ENCODE measurements at regions not wholly inside any gene's neighbourhood (a gene's known extent, or its start where the extent isn't known, plus 50 kb on each side); places are given as distances from the start of the nearest gene placed in this dataset.

GRCh38 chr11:76298255-76298654 is 82.7 kb downstream of the THAP12 start:
- H3K4me3 ChIP-seq (ENCODE audit: control insufficient read depth, low read depth, low read length): no peak overlapping the region
- no peak for DNase-seq (ENCODE audit: low read depth)
- TF ChIP-seq CTCF (conservative IDR thresholded peaks at IDR 0.05; ENCODE audit: control insufficient read depth, insufficient read depth, low read depth, low read length): no peak

DNA sequence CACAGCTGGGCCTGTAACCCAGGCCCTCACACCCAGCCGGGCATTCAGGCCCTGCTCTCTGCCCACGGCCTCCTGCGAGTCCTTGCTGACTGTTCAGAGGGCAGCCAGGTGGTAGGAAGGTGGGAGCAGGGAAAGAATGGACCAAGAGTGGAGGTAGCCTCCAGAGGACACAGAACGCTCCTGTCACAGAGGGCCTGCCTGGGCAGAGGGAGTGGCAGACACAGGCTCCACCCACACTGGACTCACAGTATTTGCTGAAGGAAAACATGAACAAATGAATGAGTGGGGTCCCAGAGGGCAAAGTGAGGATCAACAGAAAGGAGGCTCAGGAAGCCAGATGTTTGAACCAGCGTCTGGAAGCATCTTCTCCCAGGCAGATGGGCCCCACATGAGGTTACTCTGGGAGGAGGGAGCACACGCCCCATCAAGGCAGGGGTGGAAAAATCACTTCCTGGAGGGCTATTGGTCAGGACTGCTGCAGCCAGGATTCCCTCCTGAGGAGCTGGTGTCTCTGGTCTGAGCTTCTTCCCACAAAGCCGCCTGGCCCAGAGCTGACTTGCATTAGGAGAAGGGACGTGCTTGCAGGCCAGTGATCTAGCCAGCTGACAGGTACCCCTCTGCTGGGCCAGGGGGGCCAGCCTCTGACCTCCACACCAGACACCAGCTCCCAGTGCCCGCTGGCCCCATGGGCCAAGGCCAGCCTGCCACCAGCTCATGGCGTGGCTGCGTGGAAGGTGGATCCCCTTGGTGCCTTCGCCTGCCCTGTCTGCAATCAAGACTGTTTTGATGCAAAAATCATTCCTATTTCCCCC is 84.0 kb downstream of the THAP12 start:
- no peak for DNase-seq (ENCODE audit: low read depth)
- no peak overlapping the region for H3K4me3 ChIP-seq (ENCODE audit: control insufficient read depth, low read depth, low read length)
- no peak for TF ChIP-seq CTCF (conservative IDR thresholded peaks at IDR 0.05; ENCODE audit: control insufficient read depth, insufficient read depth, low read depth, low read length)

DNA sequence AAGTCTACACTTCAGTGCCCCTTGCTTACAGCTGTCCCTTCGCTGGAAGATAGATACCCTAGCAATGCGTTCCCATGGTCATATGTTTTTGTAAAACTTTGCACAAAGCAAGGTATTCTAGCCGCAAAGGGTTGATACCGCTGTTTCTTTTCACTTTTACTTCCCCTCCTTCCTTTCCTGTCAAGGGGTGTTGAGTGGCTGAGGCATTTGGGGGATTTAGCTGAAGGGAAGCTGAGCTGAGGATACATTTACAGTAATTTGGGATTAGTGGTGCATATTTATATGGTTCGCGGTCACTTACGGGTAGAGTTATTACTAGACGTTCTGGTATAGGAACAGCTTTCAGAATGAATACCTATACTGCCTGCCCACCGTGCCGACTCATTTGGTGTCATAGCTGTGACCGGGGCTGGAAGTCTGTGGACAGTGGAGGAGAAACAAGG is 86.9 kb upstream of the WNT11 start:
- no peak for DNase-seq (ENCODE audit: low read depth)
- H3K4me3 ChIP-seq (ENCODE audit: control insufficient read depth, low read depth, low read length): no peak overlapping the region
- TF ChIP-seq CTCF (conservative IDR thresholded peaks at IDR 0.05; ENCODE audit: control insufficient read depth, insufficient read depth, low read depth, low read length): no peak

GRCh38 chr11:76292583-76293188 is 86.4 kb upstream of the WNT11 start:
- DNase-seq (ENCODE audit: low read depth): no peak
- H3K4me3 ChIP-seq (ENCODE audit: control insufficient read depth, low read depth, low read length): no peak overlapping the region
- no peak for TF ChIP-seq CTCF (conservative IDR thresholded peaks at IDR 0.05; ENCODE audit: control insufficient read depth, insufficient read depth, low read depth, low read length)

DNA sequence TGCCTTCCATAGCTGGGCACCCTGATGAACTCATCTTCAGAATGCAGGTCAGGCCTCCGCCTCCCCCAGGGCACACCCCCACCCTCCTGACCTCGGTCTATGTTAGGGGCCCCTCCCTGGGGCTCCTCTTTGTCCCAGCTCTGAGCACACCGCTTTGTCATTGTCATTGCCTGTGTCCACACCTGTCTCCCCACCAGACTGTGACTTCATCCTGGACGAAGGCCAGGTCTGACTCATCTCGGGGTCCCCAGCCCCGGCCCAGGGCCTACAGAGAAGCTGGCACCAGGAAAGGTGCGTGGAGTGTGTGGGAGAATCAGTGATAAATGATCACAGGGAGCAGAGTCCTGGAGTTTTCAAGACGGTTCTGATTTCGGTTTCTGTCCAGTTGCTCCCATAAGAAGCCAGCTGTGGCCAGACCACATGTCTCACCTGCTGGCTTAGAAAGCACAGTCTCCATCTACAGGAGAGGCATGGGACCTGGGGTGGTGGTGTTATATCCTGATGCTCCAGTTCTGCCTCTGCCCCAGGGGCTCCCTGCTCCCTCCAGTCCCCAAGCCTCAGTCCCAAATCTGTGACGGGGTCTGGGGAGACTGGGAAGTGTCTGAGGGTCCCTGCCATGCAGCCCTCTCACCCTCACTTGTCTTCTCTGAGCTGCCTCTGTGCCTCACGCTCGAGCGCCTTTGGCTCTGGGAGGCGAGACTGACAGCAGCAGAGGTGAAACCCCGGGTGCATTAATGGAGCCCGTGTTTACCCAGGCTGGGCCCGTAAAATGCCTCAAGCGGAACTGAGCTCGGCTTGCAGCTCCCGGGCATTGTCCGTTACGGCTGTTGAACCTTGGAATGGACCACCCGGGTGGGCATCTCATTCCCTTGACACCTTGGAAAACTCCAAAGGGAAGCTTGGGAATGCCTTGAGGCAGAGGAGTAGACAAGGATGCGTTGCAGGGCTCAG is 85.5 kb upstream of the WNT11 start:
- no peak overlapping the region for H3K4me3 ChIP-seq (ENCODE audit: control insufficient read depth, low read depth, low read length)
- DNase-seq (ENCODE audit: low read depth): no peak
- no peak for TF ChIP-seq CTCF (conservative IDR thresholded peaks at IDR 0.05; ENCODE audit: control insufficient read depth, insufficient read depth, low read depth, low read length)

DNA sequence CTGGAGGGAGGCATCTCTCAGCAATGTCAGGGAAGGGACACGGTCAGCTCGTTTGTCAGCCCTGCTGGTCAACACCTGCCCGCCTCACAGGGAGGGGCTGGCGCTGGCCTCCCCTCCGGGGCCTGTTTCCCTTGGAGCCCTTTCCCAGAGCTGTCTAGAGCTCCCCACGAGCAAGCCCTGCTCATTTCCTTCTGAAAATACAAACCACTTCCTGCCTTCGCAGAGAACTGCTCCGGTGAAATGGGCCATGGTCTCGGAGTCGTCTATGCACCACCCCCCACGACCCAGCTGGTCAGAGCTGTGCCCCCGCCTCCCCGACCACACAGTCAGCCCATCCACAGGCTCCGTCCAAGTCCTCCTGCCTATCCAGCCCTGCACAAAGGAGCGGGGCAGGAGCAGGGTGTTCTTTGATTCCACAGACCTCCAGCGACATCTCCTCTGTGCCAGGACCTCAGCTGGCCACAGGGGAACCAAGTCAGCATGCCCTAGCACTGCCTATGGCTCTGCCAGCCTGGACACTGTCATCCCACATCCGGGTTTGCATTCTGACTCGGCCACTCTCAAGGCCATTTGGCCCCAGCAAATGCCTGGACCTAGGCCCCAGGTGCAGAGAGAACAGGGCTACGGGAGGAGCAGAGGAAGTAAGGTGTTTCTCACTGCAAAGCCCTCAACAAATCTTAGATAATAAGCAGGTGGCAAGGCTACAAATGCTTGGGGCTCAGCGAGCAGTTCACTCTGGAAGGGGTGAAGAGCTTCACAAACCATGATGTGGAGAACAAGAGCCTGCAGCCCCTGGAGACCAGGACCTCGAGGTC is 82.1 kb upstream of the WNT11 start:
- no peak for DNase-seq (ENCODE audit: low read depth)
- no peak overlapping the region for H3K4me3 ChIP-seq (ENCODE audit: control insufficient read depth, low read depth, low read length)
- TF ChIP-seq CTCF (conservative IDR thresholded peaks at IDR 0.05; ENCODE audit: control insufficient read depth, insufficient read depth, low read depth, low read length): no peak

Measured in fibroblast of mammary gland (primary cell).